CD4-positive, CD25-positive, alpha-beta regulatory T cell (primary cell): ENCODE measurements at regions not wholly inside any gene's neighbourhood (a gene's known extent, or its start where the extent isn't known, plus 50 kb on each side); places are given as distances from the start of the nearest gene placed in this dataset.

Experiments used
- ATAC-seq, 2 donors: fragments of 150-1000 bp; cut with Tn5 transposase; one replicate each; pipeline ENCODE4 v1.10.0; 2021; ENCODE audit warnings: low read depth in 2 of 2, moderate number of reproducible peaks in 2 of 2, moderate library complexity in 1 of 2
- DNase-seq, 3 donors: peaks; one replicate each; pipeline versions ENCODE4 v3.0.0 to v3.0.0-alpha.2; 2012 to 2022; ENCODE audit warnings: mixed read lengths in 1 of 3
- H3K27ac ChIP-seq: one replicate; pipeline ENCODE4 v1.7.0; 2013; ENCODE audit warnings: mild to moderate bottlenecking, low read length; ENCODE audit not compliant: insufficient read depth, poor library complexity, severe bottlenecking
- H3K27me3 ChIP-seq: one replicate; pipeline ENCODE4 v1.7.0; 2013; ENCODE audit warnings: low read length; ENCODE audit not compliant: control insufficient read depth, insufficient read depth
- H3K36me3 ChIP-seq: one replicate; pipeline ENCODE4 v1.7.0; 2013; ENCODE audit warnings: mild to moderate bottlenecking, low read length, moderate library complexity; ENCODE audit not compliant: control insufficient read depth, insufficient read depth
- H3K4me1 ChIP-seq: 2 replicates; pipeline ENCODE4 v1.7.0; 2013; ENCODE audit warnings: mild to moderate bottlenecking, low read length; ENCODE audit not compliant: insufficient read depth, control insufficient read depth, poor library complexity, severe bottlenecking
- H3K4me3 ChIP-seq: one replicate; pipeline ENCODE4 v1.7.0; 2013; ENCODE audit warnings: low read depth, mild to moderate bottlenecking, low read length, moderate library complexity
- H3K9me3 ChIP-seq, 2 experiments: 1 replicate in 1 of 2; 2 replicates in 1 of 2; pipeline ENCODE4 v1.7.0; 2013; ENCODE audit warnings: low read length in 2 of 2, mild to moderate bottlenecking in 1 of 2, moderate library complexity in 1 of 2; ENCODE audit not compliant: control insufficient read depth in 2 of 2
- H3K27ac Mint-ChIP-seq, 3 donors: one replicate each; pipeline ENCODE4 v1.8.0; 2020 to 2022; ENCODE audit warnings: mild to moderate bottlenecking in 3 of 3, mixed read lengths in 3 of 3, moderate library complexity in 2 of 3
- H3K27me3 Mint-ChIP-seq: one replicate; pipeline ENCODE4 v1.8.0; 2022; ENCODE audit warnings: mild to moderate bottlenecking, mixed read lengths
- H3K36me3 Mint-ChIP-seq: one replicate; pipeline ENCODE4 v1.8.0; 2020; ENCODE audit warnings: mixed read lengths
- H3K4me1 Mint-ChIP-seq, 4 donors: one replicate each; pipeline ENCODE4 v1.8.0; 2020 to 2022; ENCODE audit warnings: mixed read lengths in 4 of 4, mild to moderate bottlenecking in 1 of 4
- H3K4me3 Mint-ChIP-seq, 4 donors: one replicate each; pipeline ENCODE4 v1.8.0; 2020 to 2022; ENCODE audit warnings: mild to moderate bottlenecking in 4 of 4, mixed read lengths in 4 of 4, moderate library complexity in 3 of 4
- H3K9me3 Mint-ChIP-seq, 7 donors: one replicate each; pipeline ENCODE4 v1.8.0; 2020 to 2022; ENCODE audit warnings: mixed read lengths in 7 of 7, mild to moderate bottlenecking in 3 of 7, moderate library complexity in 2 of 7

DNA sequence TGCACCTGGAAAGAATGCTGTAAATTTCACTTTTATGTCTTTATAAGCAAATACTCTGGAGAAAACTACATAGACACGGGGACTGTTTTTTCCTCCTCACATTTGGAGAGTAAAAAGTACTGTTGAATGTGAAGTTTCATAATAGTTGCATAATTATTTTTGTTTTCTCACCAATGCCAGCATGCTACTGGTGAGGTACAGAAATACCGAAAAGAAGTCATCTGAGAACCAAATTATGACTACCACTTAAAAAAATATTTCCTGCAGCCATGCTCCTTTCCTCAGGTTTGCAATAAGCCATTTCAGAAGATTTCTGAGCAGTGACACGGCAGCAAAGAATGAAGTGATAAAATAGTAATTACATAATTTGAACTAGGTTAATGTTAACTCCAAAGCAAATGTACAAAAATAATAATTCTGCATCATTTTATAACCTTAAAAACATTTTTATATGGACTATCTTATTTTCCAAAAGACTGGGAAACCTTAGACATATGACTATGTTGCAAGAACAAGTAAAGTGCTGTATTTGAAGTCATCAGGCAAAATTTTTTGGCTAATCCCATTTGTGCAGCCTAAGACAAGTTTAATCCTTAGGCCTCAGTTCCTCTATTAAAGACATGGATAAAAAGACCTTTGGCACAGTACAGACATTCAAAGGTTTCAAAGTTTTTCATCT lies 144.7 kb downstream of the PCSK1 start:
- H3K4me3 Mint-ChIP-seq, result no peak overlapping the region
- Histone ChIP-seq H3K27ac (no peak overlapping the region), H3K9me3 (no peaks in the 10 kb centered on the region), H3K4me1 (no peaks in the 10 kb centered on the region), H3K27me3 (peaks cover 7% of the 10 kb centered on the region), H3K36me3 (no peaks in the 10 kb centered on the region), H3K4me3 (no peak overlapping the region)
- ATAC-seq, result no peak
- H3K27ac Mint-ChIP-seq, result no peak overlapping the region
- no peaks in the 10 kb centered on the region for H3K36me3 Mint-ChIP-seq
- no peaks in the 10 kb centered on the region for H3K27me3 Mint-ChIP-seq
- H3K4me1 Mint-ChIP-seq, result no peaks in the 10 kb centered on the region
- H3K9me3 Mint-ChIP-seq, result peaks cover 0 to 5% (median 0%) of the 10 kb centered on the region in 7 donors
- DNase-seq, result no peak

DNA sequence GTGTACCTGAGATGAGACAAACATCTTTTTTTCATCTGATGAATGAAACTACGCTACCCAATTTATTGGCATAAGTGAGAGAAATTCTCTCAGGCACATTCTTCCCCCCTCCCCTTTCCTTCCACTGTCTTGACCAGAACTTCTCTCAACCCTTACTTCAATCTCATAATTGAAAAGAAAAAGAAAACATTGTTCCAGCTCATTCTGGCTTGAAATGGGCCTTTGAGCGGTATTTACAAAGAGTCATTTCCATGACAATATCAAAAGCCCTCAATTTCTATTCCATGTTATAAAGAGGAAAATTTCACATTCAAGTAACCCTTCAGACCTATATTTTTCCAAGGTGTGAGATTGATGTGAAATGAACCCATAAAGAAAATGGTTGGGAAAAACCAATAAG lies 145.9 kb downstream of the PCSK1 start:
- H3K36me3 Mint-ChIP-seq, result no peaks in the 10 kb centered on the region
- no peak for DNase-seq

DNA sequence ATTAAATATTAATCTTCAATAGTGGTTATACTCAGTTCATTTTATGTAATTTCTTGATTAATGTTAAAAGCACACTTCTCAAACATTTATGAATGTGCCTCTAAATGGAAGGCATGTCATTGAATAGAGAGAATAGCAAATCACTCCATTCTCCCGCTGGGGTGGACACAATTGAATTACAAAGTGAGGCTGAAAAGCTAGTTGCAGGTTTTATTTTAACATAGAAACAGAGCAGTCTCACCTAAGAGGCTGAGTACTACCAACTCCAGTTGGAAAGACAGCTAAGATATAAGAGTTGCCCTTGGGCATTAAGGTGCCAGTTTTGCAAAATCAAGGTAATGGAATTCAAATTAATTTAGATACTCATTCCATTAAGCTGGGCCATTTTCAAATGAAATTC lies 147.2 kb downstream of the PCSK1 start:
- Histone ChIP-seq H3K27me3 (peaks cover 3% of the 10 kb centered on the region), H3K4me1 (no peaks in the 10 kb centered on the region), H3K27ac (no peak overlapping the region), H3K36me3 (no peaks in the 10 kb centered on the region), H3K9me3 (no peaks in the 10 kb centered on the region), H3K4me3 (no peak overlapping the region)
- H3K9me3 Mint-ChIP-seq, result peaks cover 0 to 4% (median 0%) of the 10 kb centered on the region in 7 donors
- peaks cover 0 to 5% (median 0%) of the 10 kb centered on the region in 4 donors for H3K4me1 Mint-ChIP-seq
- no peak overlapping the region for H3K4me3 Mint-ChIP-seq
- no peak for DNase-seq
- H3K27me3 Mint-ChIP-seq, result no peaks in the 10 kb centered on the region
- H3K36me3 Mint-ChIP-seq, result no peaks in the 10 kb centered on the region
- H3K27ac Mint-ChIP-seq, result no peak overlapping the region
- no peak for ATAC-seq

More for the DNA sequence above, 145.9 kb downstream of the PCSK1 start:
- Histone ChIP-seq H3K9me3 (no peaks in the 10 kb centered on the region), H3K4me1 (no peaks in the 10 kb centered on the region), H3K27me3 (peaks cover 7% of the 10 kb centered on the region), H3K4me3 (no peak overlapping the region), H3K36me3 (no peaks in the 10 kb centered on the region), H3K27ac (no peak overlapping the region)
- no peak for ATAC-seq
- H3K27me3 Mint-ChIP-seq, result no peaks in the 10 kb centered on the region
- peaks cover 0 to 4% (median 0%) of the 10 kb centered on the region in 7 donors for H3K9me3 Mint-ChIP-seq
- no peak overlapping the region for H3K27ac Mint-ChIP-seq
- no peaks in the 10 kb centered on the region for H3K4me1 Mint-ChIP-seq
- H3K4me3 Mint-ChIP-seq, result no peak overlapping the region

DNA sequence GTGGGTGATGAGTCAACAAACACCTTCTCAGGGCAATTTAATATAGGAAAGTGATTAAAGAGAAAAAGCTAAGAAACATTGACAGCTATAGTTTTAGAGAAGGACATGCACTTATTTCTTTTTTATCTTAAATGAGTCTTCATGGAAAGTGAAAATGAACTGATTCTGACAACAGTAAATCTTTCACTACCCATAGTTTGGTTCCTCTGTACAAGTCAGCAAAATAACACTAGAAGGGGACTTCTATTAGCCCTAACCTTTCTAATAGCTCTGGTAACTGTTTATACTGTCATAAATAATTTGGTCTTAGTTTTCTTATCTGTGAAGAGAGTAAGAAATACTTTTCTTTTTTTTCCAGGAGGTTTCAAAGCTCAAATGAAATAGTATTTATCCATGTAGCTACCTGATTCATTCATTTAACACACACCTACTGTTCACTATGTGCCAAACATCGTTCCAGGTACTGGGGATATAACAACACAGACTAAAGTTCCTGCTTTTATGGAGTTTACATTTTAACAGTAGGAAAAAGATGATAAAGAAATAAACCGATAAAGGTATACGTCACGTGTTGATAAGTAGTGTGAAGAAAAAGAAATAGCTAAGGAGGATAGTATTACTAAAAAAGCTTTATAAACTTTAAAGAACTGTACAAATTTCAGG lies 148.2 kb downstream of the PCSK1 start:
- no peak overlapping the region for H3K4me3 ChIP-seq
- H3K4me1 ChIP-seq, result no peaks in the 10 kb centered on the region
- H3K27ac ChIP-seq, result no peak overlapping the region
- H3K36me3 ChIP-seq, result no peaks in the 10 kb centered on the region
- Mint-ChIP-seq H3K27me3 (no peaks in the 10 kb centered on the region), H3K4me3 (no peak overlapping the region), H3K9me3 (peaks cover 0 to 4% (median 0%) of the 10 kb centered on the region in 7 donors), H3K4me1 (peaks cover 0 to 14% (median 0%) of the 10 kb centered on the region in 4 donors), H3K36me3 (no peaks in the 10 kb centered on the region), H3K27ac (no peak overlapping the region)
- ATAC-seq (no peak), DNase-seq (no peak)
- no peaks in the 10 kb centered on the region for H3K27me3 ChIP-seq
- H3K9me3 ChIP-seq, result no peaks in the 10 kb centered on the region

GRCh38 chr5:96283589-96283988 lies 149.5 kb downstream of the PCSK1 start:
- no peaks in the 10 kb centered on the region for H3K36me3 ChIP-seq
- H3K27me3 ChIP-seq, result no peaks in the 10 kb centered on the region
- no peaks in the 10 kb centered on the region for H3K4me1 ChIP-seq
- Mint-ChIP-seq H3K36me3 (no peaks in the 10 kb centered on the region), H3K4me3 (no peak overlapping the region), H3K9me3 (peaks cover 0 to 4% (median 0%) of the 10 kb centered on the region in 7 donors), H3K4me1 (peaks cover 0 to 14% (median 0%) of the 10 kb centered on the region in 4 donors), H3K27me3 (no peaks in the 10 kb centered on the region), H3K27ac (no peak overlapping the region)
- ATAC-seq, result no peak
- H3K4me3 ChIP-seq, result no peak overlapping the region
- no peaks in the 10 kb centered on the region for H3K9me3 ChIP-seq
- no peak overlapping the region for H3K27ac ChIP-seq
- no peak for DNase-seq

DNA sequence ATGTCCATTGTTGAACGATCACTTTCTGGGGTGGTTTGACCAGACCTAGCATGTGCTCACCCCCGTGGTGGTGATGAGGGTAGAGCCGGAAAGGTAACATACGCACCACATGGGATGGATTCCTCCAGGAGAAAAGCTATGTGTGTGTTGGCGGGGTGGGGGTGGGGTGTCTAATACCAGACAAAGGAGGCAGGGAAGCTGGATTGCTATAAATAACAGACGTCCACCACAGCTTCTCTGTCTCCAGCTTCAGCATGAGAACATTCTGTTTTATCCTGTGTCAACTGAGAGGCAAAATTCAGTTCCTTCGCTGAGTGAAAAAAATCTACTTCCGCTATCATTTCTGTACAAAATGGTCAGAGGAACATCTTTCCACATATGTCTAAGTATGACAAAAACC lies 151.0 kb downstream of the PCSK1 start:
- H3K4me3 Mint-ChIP-seq, result no peak overlapping the region

GRCh38 chr5:96280946-96281393 lies 152.1 kb downstream of the PCSK1 start:
- H3K9me3 Mint-ChIP-seq, result peaks cover 0 to 4% (median 0%) of the 10 kb centered on the region in 7 donors
- no peaks in the 10 kb centered on the region for H3K4me1 ChIP-seq
- ATAC-seq (no peak), DNase-seq (no peak)
- H3K27me3 Mint-ChIP-seq, result no peaks in the 10 kb centered on the region
- H3K4me1 Mint-ChIP-seq, result peaks cover 0 to 18% (median 0%) of the 10 kb centered on the region in 4 donors
- H3K27me3 ChIP-seq, result no peaks in the 10 kb centered on the region
- no peak overlapping the region for H3K4me3 ChIP-seq
- no peaks in the 10 kb centered on the region for H3K36me3 ChIP-seq
- H3K36me3 Mint-ChIP-seq, result no peaks in the 10 kb centered on the region
- no peaks in the 10 kb centered on the region for H3K9me3 ChIP-seq
- no peak overlapping the region for H3K27ac Mint-ChIP-seq
- no peak overlapping the region for H3K4me3 Mint-ChIP-seq
- H3K27ac ChIP-seq, result no peak overlapping the region

More for the DNA sequence above, 151.0 kb downstream of the PCSK1 start:
- H3K4me3 ChIP-seq, result no peak overlapping the region
- H3K9me3 ChIP-seq, result no peaks in the 10 kb centered on the region
- no peaks in the 10 kb centered on the region for H3K27me3 ChIP-seq
- Mint-ChIP-seq H3K27me3 (no peaks in the 10 kb centered on the region), H3K4me1 (peaks cover 0 to 18% (median 0%) of the 10 kb centered on the region in 4 donors), H3K9me3 (peaks cover 0 to 4% (median 0%) of the 10 kb centered on the region in 7 donors), H3K36me3 (no peaks in the 10 kb centered on the region), H3K27ac (no peak overlapping the region)
- H3K27ac ChIP-seq, result no peak overlapping the region
- H3K36me3 ChIP-seq, result no peaks in the 10 kb centered on the region
- no peaks in the 10 kb centered on the region for H3K4me1 ChIP-seq
- DNase-seq, result no peak
- ATAC-seq, result no peak
